Ishikawa (cell line): ENCODE measurements at regions not wholly inside any gene's neighbourhood (a gene's known extent, or its start where the extent isn't known, plus 50 kb on each side); places are given as distances from the start of the nearest gene placed in this dataset.

ENCODE experiments used
- CEBPB ChIP-seq: IDR thresholded peaks from 2 replicates; pipeline ENCODE4 v1.6.1; 2012
- CREB1 ChIP-seq: IDR thresholded peaks from 2 replicates; pipeline ENCODE4 v1.6.1; 2012; ENCODE audit warnings: low read depth
- EGR1 ChIP-seq: IDR thresholded peaks from 2 replicates; pipeline ENCODE4 v1.6.1; 2012
- EP300 ChIP-seq: IDR thresholded peaks from 2 replicates; pipeline ENCODE4 v1.6.1; 2012; ENCODE audit warnings: borderline replicate concordance
- FOXM1 ChIP-seq: IDR thresholded peaks from 2 replicates; pipeline ENCODE4 v1.6.1; 2012; ENCODE audit warnings: low read depth, borderline replicate concordance
- NFIC ChIP-seq: IDR thresholded peaks from 2 replicates; pipeline ENCODE4 v1.6.1; 2012
- RAD21 ChIP-seq: IDR thresholded peaks from 2 replicates; pipeline ENCODE4 v1.6.1; 2012; ENCODE audit warnings: low read depth
- REST ChIP-seq: IDR thresholded peaks from 2 replicates; pipeline ENCODE4 v1.6.1; 2012; ENCODE audit warnings: low read depth, mild to moderate bottlenecking
- TAF1 ChIP-seq: IDR thresholded peaks from 2 replicates; pipeline ENCODE4 v1.6.1; 2012; ENCODE audit warnings: low read depth, mild to moderate bottlenecking
- TCF12 ChIP-seq: IDR thresholded peaks from 2 replicates; pipeline ENCODE4 v1.6.1; 2012; ENCODE audit warnings: low read depth
- TEAD4 ChIP-seq: IDR thresholded peaks from 2 replicates; pipeline ENCODE4 v1.6.1; 2012
- USF1 ChIP-seq: IDR thresholded peaks from 2 replicates; pipeline ENCODE4 v1.6.1; 2012
- YY1 ChIP-seq: IDR thresholded peaks from 2 replicates; pipeline ENCODE4 v1.6.1; 2012; ENCODE audit warnings: low read depth
- ZBTB7A ChIP-seq: IDR thresholded peaks from 2 replicates; pipeline ENCODE4 v1.6.1; 2012; ENCODE audit warnings: low read depth
- TF ChIP-seq, protein P1 (sequence below): IDR thresholded peaks from 2 replicates; pipeline ENCODE4 v1.6.1; 2012

GRCh38 chr1:68916221-68916902, 419.5 kb upstream of the DEPDC1 start:
- no peak for TF ChIP-seq CREB1
- TF ChIP-seq TAF1: no peak
- peak; percentile 51 for TF ChIP-seq EP300
- no peak for TF ChIP-seq REST
- TF ChIP-seq, protein P1, sequence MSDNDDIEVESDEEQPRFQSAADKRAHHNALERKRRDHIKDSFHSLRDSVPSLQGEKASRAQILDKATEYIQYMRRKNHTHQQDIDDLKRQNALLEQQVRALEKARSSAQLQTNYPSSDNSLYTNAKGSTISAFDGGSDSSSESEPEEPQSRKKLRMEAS: peak; percentile 8; the same call in 1 of the 2 replicates
- no peak for TF ChIP-seq USF1
- TF ChIP-seq TCF12: peak; percentile 72
- TF ChIP-seq NFIC: peak; percentile 30
- TF ChIP-seq RAD21: no peak
- no peak for TF ChIP-seq FOXM1
- TF ChIP-seq YY1: no peak
- no peak for TF ChIP-seq CEBPB
- TF ChIP-seq EGR1: no peak

- TF ChIP-seq FOXM1 (no peak), NFIC (no peak), EGR1 (no peak)
These were observed 420.6 kb upstream of the DEPDC1 start for GRCh38 chr1:68917456-68917855.

DNA sequence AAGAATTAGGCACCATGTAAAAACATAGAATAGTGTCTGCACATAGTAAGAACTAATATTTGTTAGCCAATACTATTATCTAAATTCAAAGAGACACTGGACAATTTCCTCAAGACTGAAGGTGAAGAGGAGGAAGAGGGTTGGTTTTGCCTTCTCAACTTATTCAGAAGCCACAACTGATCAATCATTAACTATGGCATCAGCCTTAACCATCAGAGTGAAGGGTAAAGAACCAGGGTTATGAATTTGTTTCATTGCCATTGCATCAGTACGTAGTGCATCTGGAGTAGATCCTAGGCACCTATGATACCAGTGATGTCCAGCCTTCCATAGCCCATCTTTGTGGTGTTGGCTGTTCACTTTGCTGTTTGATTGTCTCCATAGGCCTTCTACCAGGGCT, 421.7 kb upstream of the DEPDC1 start:
- no peak for TF ChIP-seq EP300
- no peak for TF ChIP-seq NFIC

DNA sequence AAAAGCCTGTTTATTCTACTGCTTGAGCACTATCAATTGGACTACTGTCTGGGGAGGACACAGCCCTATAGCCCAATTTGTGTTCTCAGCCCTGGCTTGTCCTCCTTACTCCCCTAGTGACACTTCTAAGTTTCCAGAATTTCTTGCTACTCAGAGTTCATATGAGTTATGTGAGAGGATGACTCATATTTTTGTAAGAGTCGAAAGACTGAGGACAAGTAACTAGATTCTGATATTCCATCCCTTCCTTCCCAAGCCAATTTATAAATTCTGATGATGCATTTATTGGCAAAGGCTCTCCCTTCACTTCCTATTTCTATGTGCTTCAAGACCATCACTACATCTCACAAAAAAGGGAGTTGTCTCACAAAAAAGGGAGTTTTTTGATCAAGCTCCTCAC, 422.2 kb upstream of the DEPDC1 start:
- TF ChIP-seq TCF12 (no peak), CEBPB (no peak)

DNA sequence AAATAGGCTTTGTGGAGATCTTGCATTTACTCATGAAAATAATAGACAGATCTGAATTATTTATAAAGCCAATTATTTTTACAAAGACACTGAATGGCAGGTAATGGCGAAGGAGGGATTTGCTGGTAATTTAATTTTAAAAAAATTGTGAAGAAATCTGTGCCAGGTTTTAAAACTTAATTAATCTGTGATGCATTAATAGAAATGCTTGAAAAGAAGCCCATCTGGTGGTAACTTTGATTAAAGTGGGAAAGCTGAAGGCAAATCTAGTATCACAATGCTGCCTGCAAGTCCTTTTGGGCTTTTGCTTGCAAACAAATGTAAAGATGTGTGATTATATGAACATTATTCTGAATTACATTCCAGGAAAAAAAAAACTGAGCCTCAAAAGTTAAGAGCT, 433.2 kb upstream of the DEPDC1 start:
- no peak for TF ChIP-seq EP300
- no peak for TF ChIP-seq ZBTB7A

- TF ChIP-seq FOXM1 (no peak), TCF12 (no peak), ZBTB7A (no peak), TAF1 (no peak), TEAD4 (no peak), REST (no peak), YY1 (no peak), CREB1 (no peak), RAD21 (no peak), USF1 (no peak), NFIC (no peak), EP300 (no peak), CEBPB (no peak), EGR1 (no peak)
- TF ChIP-seq, protein P1: no peak
These were observed 439.6 kb upstream of the DEPDC1 start for GRCh38 chr1:68936530-68936929.

- no peak for TF ChIP-seq TAF1
These were observed 441.3 kb upstream of the DEPDC1 start for GRCh38 chr1:68938051-68938666.
